Liver (tissue), 8 donors: ENCODE measurements at regions not wholly inside any gene's neighbourhood (a gene's known extent, or its start where the extent isn't known, plus 50 kb on each side); places are given as distances from the start of the nearest gene placed in this dataset.

Experiments used
- DNase-seq: peaks from one replicate; pipeline ENCODE4 v3.0.0-alpha.2; 2017; ENCODE audit warnings: low spot score
- H3K27ac ChIP-seq, 2 donors: one replicate each; pipeline ENCODE4 v1.7.0; 2013; ENCODE audit warnings: inconsistent platforms in 2 of 2, low read length in 2 of 2, control low read depth in 1 of 2, low read depth in 1 of 2, mild to moderate bottlenecking in 1 of 2
- H3K27me3 ChIP-seq, 4 donors: one replicate each; pipeline versions ENCODE4 v1.6.1 to v1.7.0; 2013; ENCODE audit warnings: low read length in 3 of 4, inconsistent platforms in 1 of 4, mild to moderate bottlenecking in 1 of 4, moderate library complexity in 1 of 4; ENCODE audit not compliant: control insufficient read depth in 4 of 4, insufficient read depth in 4 of 4
- H3K36me3 ChIP-seq, 4 donors: one replicate each; pipeline versions ENCODE4 v1.6.1 to v1.7.0; 2013; ENCODE audit warnings: low read length in 3 of 4, mild to moderate bottlenecking in 3 of 4, low read depth in 1 of 4, moderate library complexity in 1 of 4; ENCODE audit not compliant: control insufficient read depth in 4 of 4, insufficient read depth in 3 of 4
- H3K4me1 ChIP-seq, 4 donors: one replicate each; pipeline versions ENCODE4 v1.6.1 to v1.7.0; 2013; ENCODE audit warnings: low read length in 3 of 4, mild to moderate bottlenecking in 3 of 4, moderate library complexity in 1 of 4; ENCODE audit not compliant: control insufficient read depth in 4 of 4, insufficient read depth in 4 of 4
- H3K4me3 ChIP-seq, 3 donors: one replicate each; pipeline versions ENCODE4 v1.6.1 to v1.7.0; 2013; ENCODE audit warnings: low read length in 3 of 3, control low read depth in 1 of 3, low read depth in 1 of 3, mild to moderate bottlenecking in 1 of 3
- H3K9ac ChIP-seq, 2 donors: one replicate each; pipeline ENCODE4 v1.7.0; 2013; ENCODE audit warnings: low read length in 2 of 2, mild to moderate bottlenecking in 2 of 2, moderate library complexity in 2 of 2, control low read depth in 1 of 2, low read depth in 1 of 2
- H3K9me3 ChIP-seq, 4 donors: one replicate each; pipeline versions ENCODE4 v1.6.1 to v1.7.0; 2013; ENCODE audit warnings: low read length in 3 of 4; ENCODE audit not compliant: control insufficient read depth in 4 of 4
- ATF3 ChIP-seq: IDR thresholded peaks from 2 replicates; pipeline ENCODE4 v1.6.1; 2016; ENCODE audit warnings: antibody characterized with exemption
- CTCF ChIP-seq: fragments of 150-350 bp; IDR thresholded peaks from 2 replicates; pipeline ENCODE4 v1.5.1; 2017; ENCODE audit warnings: improper control_type of control experiment, low read depth, low read length; ENCODE audit not compliant: missing input control
- EGR1 ChIP-seq, 2 donors: IDR thresholded peaks; 2 replicates each; pipeline ENCODE4 v1.6.1; 2016 to 2018; ENCODE audit warnings: antibody characterized with exemption in 2 of 2, low read depth in 2 of 2
- FOXA1 ChIP-seq: IDR thresholded peaks from 2 replicates; pipeline ENCODE4 v1.6.1; 2016; ENCODE audit warnings: antibody characterized with exemption
- FOXA2 ChIP-seq: IDR thresholded peaks from 2 replicates; pipeline ENCODE4 v1.6.1; 2016; ENCODE audit warnings: antibody characterized with exemption
- GABPA ChIP-seq, 2 donors: IDR thresholded peaks in 1 of 2; conservative IDR thresholded peaks in 1 of 2; 2 replicates each; pipeline ENCODE4 v1.6.1; 2016; ENCODE audit warnings: antibody characterized with exemption in 2 of 2, mild to moderate bottlenecking in 1 of 2, moderate library complexity in 1 of 2
- HNF4A ChIP-seq, 2 donors: conservative IDR thresholded peaks; 2 replicates each; pipeline ENCODE4 v1.6.1; 2016; ENCODE audit warnings: antibody characterized with exemption in 2 of 2, mild to moderate bottlenecking in 2 of 2
- MAX ChIP-seq: IDR thresholded peaks from 2 replicates; pipeline ENCODE4 v1.6.1; 2016; ENCODE audit warnings: antibody characterized with exemption
- NR2F2 ChIP-seq: IDR thresholded peaks from 2 replicates; pipeline ENCODE4 v1.6.1; 2016; ENCODE audit warnings: antibody characterized with exemption
- RAD21 ChIP-seq, 2 donors: IDR thresholded peaks; 2 replicates each; pipeline ENCODE4 v1.6.1; 2016; ENCODE audit warnings: antibody characterized with exemption in 2 of 2, mild to moderate bottlenecking in 2 of 2
- REST ChIP-seq: IDR thresholded peaks from 2 replicates; pipeline ENCODE4 v1.6.1; 2016; ENCODE audit warnings: antibody characterized with exemption, mild to moderate bottlenecking
- RXRA ChIP-seq, 2 donors: IDR thresholded peaks; 2 replicates each; pipeline ENCODE4 v1.6.1; 2017 to 2018; ENCODE audit warnings: antibody characterized with exemption in 2 of 2, mild to moderate bottlenecking in 1 of 2
- SP1 ChIP-seq: IDR thresholded peaks from 2 replicates; pipeline ENCODE4 v1.6.1; 2018; ENCODE audit warnings: antibody characterized with exemption, mild to moderate bottlenecking
- TAF1 ChIP-seq: conservative IDR thresholded peaks from 2 replicates; pipeline ENCODE4 v1.6.1; 2016; ENCODE audit warnings: antibody characterized with exemption, mild to moderate bottlenecking
- ZBTB33 ChIP-seq: IDR thresholded peaks from 2 replicates; pipeline ENCODE4 v1.6.1; 2016; ENCODE audit warnings: antibody characterized with exemption
- WGBS: extraction: QIAGEN DNeasy Blood & Tissue Kit; methylation state at CpG from one replicate; pipeline ENCODE4 v1.1.7; 2013; 5-methylcytosine and 5-hydroxymethylcytosine counted together
- donor health status: healthy.
- donor health status: healthy.
- donor health status: healthy.
- donor health status: healthy.
- donor health status: healthy.

GRCh38 chr4:151857368-151857767 lies 96.6 kb upstream of the GATB start:
- no peaks in the 10 kb centered on the region for H3K9me3 ChIP-seq
- DNase-seq = no peak
- TF ChIP-seq HNF4A (conservative IDR thresholded peaks at IDR 0.05) = peak; percentile 39 to 43
- TF ChIP-seq ATF3 = no peak
- no peak for TF ChIP-seq MAX
- H3K27me3 ChIP-seq = no peaks in the 10 kb centered on the region
- no peaks in the 10 kb centered on the region for H3K36me3 ChIP-seq
- peak overlapping the region in 2 of 3 donors; percentile 21 to 27 for H3K4me3 ChIP-seq
- 13% methylated on average over 4 of the region's 4 CpGs for WGBS
- peaks cover 0 to 8% (median 5%) of the 10 kb centered on the region in 4 donors for H3K4me1 ChIP-seq
- no peak overlapping the region for H3K9ac ChIP-seq
- H3K27ac ChIP-seq = no peak overlapping the region

- no peaks in the 10 kb centered on the region for H3K36me3 ChIP-seq
- peaks cover 1 to 8% (median 5%) of the 10 kb centered on the region in 4 donors for H3K4me1 ChIP-seq
- H3K27me3 ChIP-seq = no peaks in the 10 kb centered on the region
- no peak overlapping the region for H3K9ac ChIP-seq
- no peaks in the 10 kb centered on the region for H3K9me3 ChIP-seq
- no peak overlapping the region for H3K4me3 ChIP-seq
- no peak for DNase-seq
- no peak overlapping the region for H3K27ac ChIP-seq
- WGBS = 79% methylated on average over 1 of the region's 1 CpG
- TF ChIP-seq EGR1 (IDR thresholded peaks at IDR 0.05; ENCODE audit: low read depth in 2 of 2) (no peak), MAX (no peak), NR2F2 (no peak), TAF1 (no peak), REST (no peak), HNF4A (conservative IDR thresholded peaks at IDR 0.05) (no peak), GABPA (IDR thresholded peaks at IDR 0.05 in 1 of 2, conservative IDR thresholded peaks at IDR 0.05 in 1 of 2) (no peak), RAD21 (IDR thresholded peaks at IDR 0.05) (no peak)
These were observed 94.9 kb upstream of the GATB start for GRCh38 chr4:151855747-151856146.

- WGBS = 77% methylated on average over 1 of the region's 1 CpG
- Histone ChIP-seq H3K9ac (no peak overlapping the region), H3K27ac (no peak overlapping the region), H3K9me3 (no peaks in the 10 kb centered on the region), H3K36me3 (no peaks in the 10 kb centered on the region), H3K4me1 (peaks cover 1 to 8% (median 5%) of the 10 kb centered on the region in 4 donors), H3K27me3 (no peaks in the 10 kb centered on the region), H3K4me3 (no peak overlapping the region)
- no peak for DNase-seq
- no peak for TF ChIP-seq FOXA2
- no peak for TF ChIP-seq RAD21 (IDR thresholded peaks at IDR 0.05)
- no peak for TF ChIP-seq GABPA (IDR thresholded peaks at IDR 0.05 in 1 of 2, conservative IDR thresholded peaks at IDR 0.05 in 1 of 2)
- no peak for TF ChIP-seq FOXA1
- no peak for TF ChIP-seq ZBTB33
- TF ChIP-seq REST = no peak
- TF ChIP-seq HNF4A (conservative IDR thresholded peaks at IDR 0.05) = no peak
- TF ChIP-seq CTCF = no peak
- no peak for TF ChIP-seq RXRA (IDR thresholded peaks at IDR 0.05)
- TF ChIP-seq EGR1 (IDR thresholded peaks at IDR 0.05; ENCODE audit: low read depth in 2 of 2) = no peak
- TF ChIP-seq SP1 = no peak
These were observed 93.9 kb upstream of the GATB start for GRCh38 chr4:151854731-151855130.
